Muscle of arm (tissue), 1 donor: ENCODE measurements at regions not wholly inside any gene's neighbourhood (a gene's known extent, or its start where the extent isn't known, plus 50 kb on each side); places are given as distances from the start of the nearest gene placed in this dataset.

Experiments used
- DNase-seq: peaks from one replicate; pipeline ENCODE4 v3.0.0-alpha.2; 2013

DNA sequence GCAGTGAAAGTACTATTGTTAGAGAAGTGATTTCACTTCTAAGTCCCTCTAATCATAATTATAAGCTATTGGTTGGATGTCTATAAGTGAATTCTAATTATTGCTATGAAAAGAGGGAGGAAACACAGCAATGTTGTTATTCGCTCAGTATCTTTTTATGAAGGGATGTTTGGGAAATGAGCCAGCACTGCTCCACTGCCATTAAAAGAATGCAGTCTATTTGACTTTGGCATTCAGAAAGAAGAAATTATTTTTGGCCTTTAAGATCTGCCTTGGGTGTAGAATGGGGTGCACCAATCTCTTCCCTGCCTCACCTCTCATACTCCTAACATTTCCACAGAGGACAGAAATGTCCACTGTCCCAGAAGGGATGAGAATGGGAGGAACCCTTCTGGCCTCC, 332.0 kb downstream of the SPATA31D1 start:
- no peak for DNase-seq

DNA sequence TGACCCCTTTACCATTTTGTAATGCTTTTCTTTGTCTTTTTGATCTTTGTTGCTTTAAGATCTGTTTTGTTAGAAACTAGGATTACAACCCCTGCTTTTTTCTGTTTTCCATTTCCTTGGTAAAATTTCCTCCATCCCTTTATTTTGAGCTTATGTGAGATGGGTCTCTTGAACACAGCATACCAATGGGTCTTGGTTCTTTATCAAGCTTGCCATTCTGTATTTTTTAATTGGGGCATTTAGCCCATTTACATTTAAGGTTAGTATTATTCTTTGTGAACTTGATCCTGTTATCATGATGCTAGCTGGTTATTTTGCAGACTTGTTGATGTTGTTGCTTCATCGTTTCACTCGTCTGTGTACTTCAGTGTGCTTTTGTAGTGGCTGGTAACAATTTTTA, 337.3 kb downstream of the SPATA31D1 start:
- DNase-seq: no peak

DNA sequence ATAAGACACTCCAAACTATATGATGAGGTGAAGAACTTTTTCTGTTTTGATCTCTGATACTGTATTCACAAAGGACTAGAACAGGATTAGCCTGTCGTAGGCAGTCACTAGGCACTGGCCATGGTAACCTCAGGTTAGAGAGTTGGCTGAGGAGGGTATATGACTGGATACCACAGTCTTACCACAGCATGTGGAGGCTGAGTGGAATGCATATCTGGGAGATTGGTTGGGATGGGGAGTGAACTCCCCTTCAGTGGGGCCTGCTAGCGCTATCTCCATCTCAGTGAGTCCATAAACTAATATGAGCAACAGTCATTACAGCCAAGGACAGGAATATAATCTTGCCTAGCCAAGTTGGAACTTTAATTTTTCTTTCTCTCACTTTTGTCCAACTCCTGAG, 339.1 kb downstream of the SPATA31D1 start:
- no peak for DNase-seq

GRCh38 chr9:82331079-82331478, 342.5 kb downstream of the SPATA31D1 start:
- no peak for DNase-seq

DNA sequence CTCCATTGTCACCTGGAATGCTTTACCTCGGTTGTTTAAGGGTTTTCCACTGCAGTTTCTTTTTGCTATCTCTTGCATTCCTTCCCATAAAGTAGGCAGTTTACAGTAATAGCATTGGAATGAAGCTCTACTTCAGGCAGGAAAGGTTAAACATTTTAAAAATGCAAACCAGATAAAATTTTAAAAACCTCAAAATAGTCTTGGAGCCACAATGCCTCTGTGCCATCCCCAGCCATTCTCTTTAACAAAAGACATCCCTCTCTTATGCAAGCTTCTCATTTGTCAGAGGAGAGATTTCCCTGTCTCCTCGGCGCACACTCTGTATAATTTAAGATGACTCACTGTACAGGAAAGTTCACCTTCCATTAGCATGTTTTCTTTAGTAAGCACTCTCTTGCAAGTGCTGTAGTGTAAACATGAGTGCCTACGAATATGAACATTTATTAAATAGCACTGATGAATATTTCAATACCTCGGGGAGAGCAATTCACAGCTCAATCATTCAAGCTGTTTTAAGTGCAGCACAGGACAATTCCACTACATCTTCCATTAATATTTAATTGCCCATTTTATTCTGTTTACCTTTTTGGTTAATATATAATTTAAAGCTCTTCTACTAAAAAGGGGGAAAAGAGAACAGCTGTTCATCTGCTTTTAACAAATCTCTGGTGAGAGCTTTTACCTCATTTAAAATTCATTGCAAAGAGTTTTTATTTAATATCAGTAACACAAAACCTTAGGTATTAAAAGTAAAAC, 343.6 kb downstream of the SPATA31D1 start:
- DNase-seq: no peak

- DNase-seq: no peak
Measured at GRCh38 chr9:82332774-82333152, 344.2 kb downstream of the SPATA31D1 start.

GRCh38 chr9:82333671-82334070, 345.1 kb downstream of the SPATA31D1 start:
- no peak for DNase-seq

DNA sequence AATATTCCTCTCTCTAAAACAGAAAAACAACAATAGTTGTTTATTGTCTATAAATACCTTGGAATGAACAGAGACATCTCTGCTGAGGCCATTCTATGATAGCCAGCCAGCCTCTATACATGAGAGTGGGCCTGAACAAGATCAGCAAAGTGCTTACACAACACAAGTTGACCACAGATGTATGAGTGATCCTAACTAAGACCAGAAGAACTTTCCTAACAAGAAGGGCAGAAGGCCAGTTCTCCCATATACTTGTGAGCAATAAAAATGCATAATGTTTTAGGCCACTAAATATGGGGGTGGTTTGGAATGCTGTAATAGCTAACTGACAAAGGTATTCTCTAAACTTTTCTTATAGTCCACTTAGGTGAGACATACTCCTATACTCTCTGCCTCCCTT, 345.7 kb downstream of the SPATA31D1 start:
- no peak for DNase-seq

DNA sequence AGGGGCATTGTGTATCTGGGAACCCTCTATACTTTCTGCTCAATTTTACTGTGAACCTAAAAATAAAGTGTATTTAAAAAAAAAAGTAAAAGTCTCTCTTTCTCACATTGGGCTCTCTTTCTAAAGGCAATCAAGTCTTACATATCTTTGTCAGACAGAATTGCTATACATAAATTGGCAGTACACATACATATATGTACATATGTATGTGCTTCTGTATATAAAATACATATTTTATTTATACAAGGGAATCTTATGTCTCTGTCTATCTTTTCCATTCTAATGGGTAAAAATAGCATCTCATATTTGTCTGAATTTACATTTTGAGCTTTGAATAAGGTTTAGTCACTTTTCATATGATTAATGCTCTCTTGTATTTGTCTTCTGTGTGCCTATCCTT, 348.8 kb downstream of the SPATA31D1 start:
- DNase-seq: no peak

DNA sequence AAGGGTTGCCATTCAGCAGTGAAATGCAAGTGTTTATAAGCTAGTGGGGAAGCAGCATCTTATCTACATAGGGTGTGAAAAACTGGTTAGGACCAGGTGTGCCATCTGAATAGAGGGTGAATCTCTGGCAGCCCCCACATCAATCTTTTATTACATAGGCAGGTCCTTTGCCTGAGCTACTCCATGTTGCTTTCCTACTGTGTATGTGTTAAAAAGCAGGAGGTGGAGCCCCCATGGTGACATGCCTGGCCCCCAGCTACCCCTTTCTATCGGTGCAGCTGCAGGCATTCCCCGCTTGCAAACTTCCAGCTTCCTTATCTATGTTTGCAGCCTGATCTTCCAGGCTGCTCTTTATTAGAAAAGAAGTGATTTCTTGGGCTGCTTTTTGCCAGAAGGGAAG, 353.5 kb downstream of the SPATA31D1 start:
- no peak for DNase-seq

GRCh38 chr9:82346040-82346439, 357.5 kb downstream of the SPATA31D1 start:
- no peak for DNase-seq

DNA sequence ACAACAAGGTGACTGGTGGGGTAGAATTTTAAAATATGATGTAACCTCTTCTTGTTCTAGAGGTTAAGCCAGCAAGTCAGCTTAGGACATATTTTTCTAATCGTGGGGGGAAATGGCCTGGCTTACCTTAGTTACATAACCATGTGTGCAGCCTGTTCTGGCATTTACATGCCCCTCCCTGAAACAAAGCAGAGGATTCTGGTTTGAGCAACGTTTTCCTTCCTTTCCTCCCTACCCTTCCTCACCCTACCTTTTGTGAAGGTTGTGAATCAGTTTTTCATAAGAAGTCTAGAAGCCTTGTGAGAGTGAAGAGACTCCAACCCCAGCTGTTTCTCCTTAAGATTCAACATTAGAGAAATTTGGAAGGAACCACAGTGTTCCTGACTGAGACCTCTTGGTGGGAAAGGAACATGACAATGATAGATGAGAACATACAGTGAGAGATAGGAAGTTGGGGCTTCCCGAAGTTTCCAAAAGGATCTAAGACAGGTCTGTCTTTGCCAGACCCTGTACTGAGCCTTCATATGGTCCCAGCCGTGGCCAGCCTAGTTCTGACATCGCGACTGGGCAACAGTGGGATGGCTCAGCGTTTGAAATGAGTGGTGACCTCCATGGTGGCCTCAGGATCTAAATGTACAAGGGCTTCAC, 365.2 kb downstream of the SPATA31D1 start:
- DNase-seq: no peak

DNA sequence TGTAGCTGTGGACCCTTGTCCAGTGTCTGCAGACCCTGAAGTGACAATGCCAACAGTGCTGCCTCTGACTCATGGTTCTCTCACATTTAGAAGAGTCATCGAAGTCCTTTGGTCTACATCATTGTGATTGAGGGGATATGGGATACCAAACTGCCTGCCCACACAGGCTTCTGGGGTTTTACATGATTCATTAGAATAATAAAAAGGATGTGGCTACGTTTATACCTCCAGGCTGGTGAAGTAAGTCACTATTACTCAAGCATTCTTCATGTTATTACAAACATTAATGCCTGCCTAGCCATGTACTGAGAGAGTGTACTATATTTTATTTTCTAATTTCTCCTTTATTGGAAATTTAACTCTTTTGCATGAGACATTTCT, 365.7 kb downstream of the SPATA31D1 start:
- DNase-seq: no peak

DNA sequence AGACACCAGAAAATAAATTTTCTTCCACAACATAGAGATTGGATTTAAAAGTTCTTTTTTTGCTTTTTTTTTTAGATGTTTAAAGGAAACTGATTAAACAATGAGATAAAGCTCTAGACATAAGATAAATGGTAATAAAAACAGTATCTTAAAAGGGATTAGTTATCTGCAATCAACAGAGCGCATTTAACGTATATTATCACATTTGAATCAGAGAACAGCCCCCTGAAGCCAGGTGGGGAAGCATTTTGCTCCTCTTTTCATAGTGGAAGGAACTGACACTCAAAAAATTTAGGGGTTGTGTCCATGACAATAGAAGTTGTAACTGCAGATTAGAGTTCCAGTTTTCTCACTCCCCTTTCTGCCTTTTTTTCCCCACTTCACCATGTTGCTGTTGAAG, 367.6 kb downstream of the SPATA31D1 start:
- no peak for DNase-seq

DNA sequence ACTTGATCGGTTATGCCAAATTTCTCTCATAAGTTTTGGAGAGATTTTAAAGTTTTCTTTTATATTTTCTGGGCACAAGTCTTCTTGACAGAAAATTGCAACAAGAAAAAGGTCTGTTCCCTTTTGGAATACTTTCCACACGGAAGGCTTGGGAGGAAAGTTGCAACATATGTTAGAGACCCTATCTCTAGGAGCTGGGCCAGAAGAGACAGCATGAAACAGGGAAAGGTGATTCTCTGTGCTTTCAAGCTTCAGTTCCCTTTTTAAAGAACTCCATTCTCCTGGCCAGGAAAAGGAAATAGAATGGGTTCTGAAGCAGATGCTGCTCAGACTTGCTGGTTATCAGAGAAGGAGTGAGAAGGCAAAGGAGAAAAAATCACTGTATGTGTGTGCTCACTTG, 368.3 kb downstream of the SPATA31D1 start:
- no peak for DNase-seq

- DNase-seq: no peak
Measured at GRCh38 chr9:82363198-82363597, 374.6 kb downstream of the SPATA31D1 start.

- DNase-seq: peak; percentile 11
Measured at GRCh38 chr9:82363682-82364081, 375.1 kb downstream of the SPATA31D1 start.

- no peak for DNase-seq
Measured at GRCh38 chr9:82367016-82367415, 378.4 kb downstream of the SPATA31D1 start.

GRCh38 chr9:82367929-82368328, 379.4 kb downstream of the SPATA31D1 start:
- DNase-seq: no peak

- no peak for DNase-seq
Measured at GRCh38 chr9:82369251-82369945, 380.8 kb downstream of the SPATA31D1 start.

- DNase-seq: no peak
Measured at GRCh38 chr9:82375041-82375440, 386.5 kb downstream of the SPATA31D1 start.

DNA sequence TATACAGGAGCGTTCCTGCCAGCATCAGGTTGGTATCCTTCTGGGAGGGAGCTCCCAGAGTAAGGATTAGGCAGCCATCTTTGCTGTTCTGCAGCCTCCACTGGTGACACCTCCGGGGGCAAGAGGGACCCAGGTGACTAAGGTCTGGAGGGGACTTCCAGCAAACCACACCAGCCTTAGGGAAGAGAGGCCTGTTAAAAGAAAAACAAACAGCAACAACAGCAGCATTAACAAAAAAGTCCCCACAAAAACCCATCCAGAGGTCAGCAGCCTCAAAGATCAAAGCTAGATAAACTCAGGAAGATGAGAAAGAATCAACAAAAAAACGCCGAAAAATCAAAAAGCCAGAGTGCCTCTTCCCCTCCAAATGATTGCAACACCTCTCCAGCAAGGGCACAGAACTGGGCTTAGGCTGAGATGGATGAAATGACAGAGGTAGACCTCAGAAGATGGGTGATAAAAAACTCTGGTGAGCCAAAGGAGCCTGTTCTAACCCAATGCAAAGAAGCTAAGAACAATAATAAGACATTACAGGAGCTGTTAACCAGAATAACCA, 388.2 kb downstream of the SPATA31D1 start:
- DNase-seq: no peak
